OCI-LY3 (cell line): ENCODE measurements at regions not wholly inside any gene's neighbourhood (a gene's known extent, or its start where the extent isn't known, plus 50 kb on each side); places are given as distances from the start of the nearest gene placed in this dataset.

Experiments
- H2AFZ ChIP-seq: fragments of 200-600, 300-600 bp; shearing (Covaris generic); 2 replicates; pipeline ENCODE4 v1.6.0; 2014; ENCODE audit warnings: antibody characterized with exemption, low read depth, low read length
- H3K27ac ChIP-seq: fragments of 200-600, 300-600 bp; sonication (generic); 2 replicates; pipeline ENCODE4 v1.5.1; 2014; ENCODE audit warnings: mild to moderate bottlenecking, low read length, moderate library complexity, mixed read lengths
- H3K27me3 ChIP-seq: fragments of 200-600, 300-600 bp; sonication (generic); 2 replicates; pipeline ENCODE4 v1.6.1; 2014; ENCODE audit warnings: low read depth, low read length, mixed read lengths
- H3K36me3 ChIP-seq: fragments of 200-600, 300-600 bp; sonication (generic); replicated peaks from 2 replicates; pipeline ENCODE3; 2014; ENCODE audit warnings: low read depth, low read length, mixed read lengths
- H3K4me1 ChIP-seq: fragments of 300-600, 200-600 bp; sonication (generic); 2 replicates; pipeline ENCODE4 v1.6.1; 2014; ENCODE audit warnings: low read length, mixed read lengths
- H3K4me2 ChIP-seq: fragments of 200-600, 300-600 bp; sonication (generic); 2 replicates; pipeline ENCODE4 v1.6.1; 2014; ENCODE audit warnings: low read length, mixed read lengths
- H3K4me3 ChIP-seq: fragments of 300-600, 200-600 bp; sonication (generic); 2 replicates; pipeline ENCODE4 v1.5.1; 2014; ENCODE audit warnings: antibody characterized with exemption, mild to moderate bottlenecking, low read length, moderate library complexity
- H3K79me2 ChIP-seq: fragments of 300-600, 200-600 bp; shearing (Covaris generic); 2 replicates; pipeline ENCODE4 v1.6.1; 2014; ENCODE audit warnings: mild to moderate bottlenecking, low read length, mixed read lengths
- H3K9ac ChIP-seq: fragments of 300-600, 200-600 bp; shearing (Covaris generic); 2 replicates; pipeline ENCODE4 v1.6.0; 2014; ENCODE audit warnings: mild to moderate bottlenecking, low read length, moderate library complexity
- H3K9me3 ChIP-seq: fragments of 200-600, 300-600 bp; shearing (Covaris generic); 2 replicates; pipeline ENCODE4 v1.6.1; 2014; ENCODE audit warnings: low read length, mixed read lengths; ENCODE audit not compliant: insufficient read depth
- H4K20me1 ChIP-seq: fragments of 200-600, 300-600 bp; sonication (generic); 2 replicates; pipeline ENCODE4 v1.6.1; 2016; ENCODE audit warnings: low read length, mixed read lengths; ENCODE audit not compliant: insufficient read depth
- EZH2phosphoT487 ChIP-seq: fragments of 200-600 bp; shearing (Covaris generic); IDR thresholded peaks from 2 replicates; pipeline ENCODE4 v1.6.1; 2018; ENCODE audit warnings: antibody characterized with exemption, mixed run types, low read depth
- TF ChIP-seq, protein P1 (sequence below): fragments of 200-600, 300-600 bp; sonication (generic); IDR thresholded peaks from 2 replicates; pipeline ENCODE4 v1.5.1; 2014; ENCODE audit warnings: antibody characterized with exemption, low read length, low read depth

DNA sequence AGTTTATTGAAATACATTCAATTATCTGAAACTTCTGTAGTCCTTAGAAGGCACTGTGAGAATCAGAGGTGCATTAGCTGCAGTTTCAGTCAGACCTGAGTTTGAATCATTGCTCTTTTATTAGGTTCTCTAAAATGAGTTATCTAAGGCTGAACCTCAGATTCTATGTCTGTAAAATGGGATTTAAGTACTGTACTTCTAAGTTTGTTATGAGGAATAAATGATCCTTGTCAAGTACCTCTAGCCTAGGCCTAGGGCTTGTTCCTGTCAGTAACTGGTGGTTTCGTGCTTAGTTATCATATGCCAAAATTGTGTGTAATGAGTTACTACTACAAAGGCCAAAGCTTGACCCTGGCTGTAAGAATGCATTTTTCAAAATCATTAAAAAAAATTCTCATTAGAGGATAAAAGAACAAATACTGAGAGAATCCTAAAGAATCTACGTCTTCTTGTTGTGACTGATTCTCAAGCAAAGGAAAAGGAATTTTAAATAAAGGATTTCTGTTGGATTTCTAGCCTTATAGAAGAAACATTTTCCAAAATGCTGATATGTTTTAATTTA lies 65.8 kb downstream of the SLIT2 start:
- no peaks in the 10 kb centered on the region for H3K36me3 ChIP-seq
- no peaks in the 10 kb centered on the region for H3K27me3 ChIP-seq
- H3K4me3 ChIP-seq, result no peak overlapping the region
- H3K9ac ChIP-seq, result no peak overlapping the region
- no peaks in the 10 kb centered on the region for H4K20me1 ChIP-seq
- no peak overlapping the region for H2AFZ ChIP-seq
- 0 out of 2 replicates have a peak, but pooled peaks cover 3% of the 10 kb centered on the region for H3K4me1 ChIP-seq
- TF ChIP-seq, protein P1, sequence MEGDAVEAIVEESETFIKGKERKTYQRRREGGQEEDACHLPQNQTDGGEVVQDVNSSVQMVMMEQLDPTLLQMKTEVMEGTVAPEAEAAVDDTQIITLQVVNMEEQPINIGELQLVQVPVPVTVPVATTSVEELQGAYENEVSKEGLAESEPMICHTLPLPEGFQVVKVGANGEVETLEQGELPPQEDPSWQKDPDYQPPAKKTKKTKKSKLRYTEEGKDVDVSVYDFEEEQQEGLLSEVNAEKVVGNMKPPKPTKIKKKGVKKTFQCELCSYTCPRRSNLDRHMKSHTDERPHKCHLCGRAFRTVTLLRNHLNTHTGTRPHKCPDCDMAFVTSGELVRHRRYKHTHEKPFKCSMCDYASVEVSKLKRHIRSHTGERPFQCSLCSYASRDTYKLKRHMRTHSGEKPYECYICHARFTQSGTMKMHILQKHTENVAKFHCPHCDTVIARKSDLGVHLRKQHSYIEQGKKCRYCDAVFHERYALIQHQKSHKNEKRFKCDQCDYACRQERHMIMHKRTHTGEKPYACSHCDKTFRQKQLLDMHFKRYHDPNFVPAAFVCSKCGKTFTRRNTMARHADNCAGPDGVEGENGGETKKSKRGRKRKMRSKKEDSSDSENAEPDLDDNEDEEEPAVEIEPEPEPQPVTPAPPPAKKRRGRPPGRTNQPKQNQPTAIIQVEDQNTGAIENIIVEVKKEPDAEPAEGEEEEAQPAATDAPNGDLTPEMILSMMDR, result no peak
- no peak for TF ChIP-seq EZH2phosphoT487
- H3K4me2 ChIP-seq, result no peak overlapping the region
- H3K9me3 ChIP-seq, result no peaks in the 10 kb centered on the region
- no peaks in the 10 kb centered on the region for H3K79me2 ChIP-seq
- H3K27ac ChIP-seq, result no peak overlapping the region

DNA sequence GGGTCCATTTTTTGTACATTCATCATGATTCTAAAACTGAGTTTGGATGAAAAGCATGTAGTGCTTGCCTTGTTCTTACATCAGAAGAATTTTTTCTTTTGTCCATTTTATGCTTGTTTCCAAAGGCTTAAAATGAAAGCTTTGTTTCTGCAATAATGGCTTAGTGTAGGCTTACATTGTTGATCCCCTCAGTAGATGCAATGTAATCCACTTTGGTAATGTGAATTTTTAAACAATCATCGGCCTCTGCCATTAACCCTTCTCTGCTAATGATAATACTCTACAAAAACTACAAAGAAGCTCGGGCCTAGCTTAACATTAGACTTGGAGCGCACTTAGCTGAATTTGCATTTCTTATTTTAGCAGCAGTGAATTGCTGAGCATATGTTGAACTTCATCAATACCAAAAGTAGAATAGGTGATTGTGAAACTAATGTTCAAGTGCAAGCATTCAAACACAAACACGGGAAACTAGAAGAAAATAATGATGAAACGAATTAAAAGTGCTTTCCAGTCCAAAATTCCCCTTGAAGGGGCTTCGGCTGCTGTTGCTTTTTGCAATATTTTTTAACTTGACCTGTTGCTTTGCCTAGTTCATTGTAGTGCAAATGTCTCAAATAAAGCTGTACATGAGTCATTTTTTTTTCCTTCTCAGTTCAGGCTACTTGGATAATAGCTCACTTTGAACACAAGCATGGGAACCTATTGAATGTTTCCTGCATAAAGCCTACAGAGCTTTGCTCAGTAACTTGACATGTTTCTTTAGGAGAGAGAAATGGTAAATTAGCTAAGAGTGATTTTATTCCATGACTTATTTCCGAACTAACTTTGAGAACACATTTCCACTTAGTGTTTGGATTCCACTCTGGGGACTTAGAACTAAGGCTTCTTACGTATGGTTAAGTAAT lies 66.5 kb downstream of the SLIT2 start:
- H3K9me3 ChIP-seq, result no peaks in the 10 kb centered on the region
- no peaks in the 10 kb centered on the region for H3K4me1 ChIP-seq
- H3K79me2 ChIP-seq, result no peaks in the 10 kb centered on the region
- no peak overlapping the region for H3K27ac ChIP-seq
- H3K36me3 ChIP-seq, result no peaks in the 10 kb centered on the region
- no peak overlapping the region for H3K9ac ChIP-seq
- H3K4me3 ChIP-seq, result no peak overlapping the region
- no peak overlapping the region for H3K4me2 ChIP-seq
- TF ChIP-seq, protein P1, result no peak
- no peak for TF ChIP-seq EZH2phosphoT487
- no peaks in the 10 kb centered on the region for H3K27me3 ChIP-seq
- no peaks in the 10 kb centered on the region for H4K20me1 ChIP-seq
- H2AFZ ChIP-seq, result no peak overlapping the region; the same call in 1 of the 2 replicates

DNA sequence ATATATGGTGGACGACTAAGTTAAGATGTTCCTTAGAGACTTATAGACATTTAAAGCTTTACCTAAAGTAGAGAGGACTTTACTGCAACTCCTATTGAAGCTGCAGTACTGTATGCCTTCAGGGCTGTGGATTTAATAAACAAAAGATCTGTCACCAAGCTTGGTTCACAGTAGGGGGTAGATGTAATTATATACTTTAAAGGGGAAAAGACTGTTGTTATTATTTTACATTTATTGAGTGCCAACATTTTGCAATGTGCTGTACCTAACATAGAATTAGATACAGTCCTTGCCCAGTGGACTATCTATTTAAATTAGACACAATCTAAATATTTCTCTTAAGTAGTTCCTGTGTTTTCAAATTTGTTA lies 67.2 kb downstream of the SLIT2 start:
- H2AFZ ChIP-seq, result no peak overlapping the region
- no peak for TF ChIP-seq EZH2phosphoT487
- TF ChIP-seq, protein P1, result no peak
- H3K4me3 ChIP-seq, result no peak overlapping the region
- H3K9me3 ChIP-seq, result no peaks in the 10 kb centered on the region
- no peaks in the 10 kb centered on the region for H3K4me1 ChIP-seq
- no peaks in the 10 kb centered on the region for H4K20me1 ChIP-seq
- H3K27ac ChIP-seq, result no peak overlapping the region
- no peaks in the 10 kb centered on the region for H3K79me2 ChIP-seq
- H3K27me3 ChIP-seq, result no peaks in the 10 kb centered on the region
- H3K9ac ChIP-seq, result no peak overlapping the region
- no peak overlapping the region for H3K4me2 ChIP-seq
- H3K36me3 ChIP-seq, result no peaks in the 10 kb centered on the region

DNA sequence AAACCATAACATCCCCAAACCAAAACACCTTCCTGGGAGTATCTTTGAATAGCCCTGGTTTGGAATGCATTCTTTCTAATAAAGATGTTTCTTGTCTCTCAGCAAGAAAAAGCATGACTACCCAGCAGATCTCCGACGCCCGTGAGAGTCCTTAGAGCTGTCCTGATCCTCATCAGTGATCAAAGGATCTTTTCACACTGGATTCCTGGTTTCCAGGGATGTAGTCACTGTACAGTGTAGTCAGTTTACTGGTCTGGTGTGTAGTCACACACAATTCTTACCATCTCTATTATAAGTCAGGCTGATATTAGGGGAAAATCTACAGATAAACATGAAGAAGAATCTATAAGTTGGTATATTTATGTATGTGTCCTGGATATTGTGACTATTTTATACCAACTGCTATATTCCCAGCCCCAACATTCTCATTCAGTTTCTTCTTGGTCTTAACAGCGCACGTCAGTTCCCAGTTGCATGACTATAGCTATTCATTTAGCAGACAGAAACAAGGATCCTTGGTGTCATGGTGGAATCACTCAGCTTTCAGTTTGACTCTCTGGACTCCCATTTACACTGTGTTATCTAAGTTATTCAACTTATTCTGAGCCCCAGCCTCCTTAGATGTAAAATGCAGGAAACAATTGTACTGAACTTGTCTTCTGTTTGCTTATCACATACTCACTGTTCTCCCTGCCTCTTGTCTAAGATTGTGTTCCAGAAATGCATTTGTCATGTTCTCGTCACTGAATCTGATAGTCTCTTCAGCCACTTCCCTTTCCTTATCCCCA lies 68.3 kb downstream of the SLIT2 start:
- H3K9me3 ChIP-seq, result no peaks in the 10 kb centered on the region
- H3K36me3 ChIP-seq, result no peaks in the 10 kb centered on the region
- no peaks in the 10 kb centered on the region for H4K20me1 ChIP-seq
- H3K4me1 ChIP-seq, result no peaks in the 10 kb centered on the region
- H3K9ac ChIP-seq, result no peak overlapping the region
- H3K4me2 ChIP-seq, result no peak overlapping the region
- H3K4me3 ChIP-seq, result no peak overlapping the region
- H3K27me3 ChIP-seq, result no peaks in the 10 kb centered on the region
- TF ChIP-seq, protein P1, result no peak
- no peak for TF ChIP-seq EZH2phosphoT487
- H3K27ac ChIP-seq, result no peak overlapping the region
- no peaks in the 10 kb centered on the region for H3K79me2 ChIP-seq
- H2AFZ ChIP-seq, result no peak overlapping the region
